ENCODE measurements at regions not wholly inside any gene's neighbourhood (a gene's known extent, or its start where the extent isn't known, plus 50 kb on each side); places are given as distances from the start of the nearest gene placed in this dataset.

DNA sequence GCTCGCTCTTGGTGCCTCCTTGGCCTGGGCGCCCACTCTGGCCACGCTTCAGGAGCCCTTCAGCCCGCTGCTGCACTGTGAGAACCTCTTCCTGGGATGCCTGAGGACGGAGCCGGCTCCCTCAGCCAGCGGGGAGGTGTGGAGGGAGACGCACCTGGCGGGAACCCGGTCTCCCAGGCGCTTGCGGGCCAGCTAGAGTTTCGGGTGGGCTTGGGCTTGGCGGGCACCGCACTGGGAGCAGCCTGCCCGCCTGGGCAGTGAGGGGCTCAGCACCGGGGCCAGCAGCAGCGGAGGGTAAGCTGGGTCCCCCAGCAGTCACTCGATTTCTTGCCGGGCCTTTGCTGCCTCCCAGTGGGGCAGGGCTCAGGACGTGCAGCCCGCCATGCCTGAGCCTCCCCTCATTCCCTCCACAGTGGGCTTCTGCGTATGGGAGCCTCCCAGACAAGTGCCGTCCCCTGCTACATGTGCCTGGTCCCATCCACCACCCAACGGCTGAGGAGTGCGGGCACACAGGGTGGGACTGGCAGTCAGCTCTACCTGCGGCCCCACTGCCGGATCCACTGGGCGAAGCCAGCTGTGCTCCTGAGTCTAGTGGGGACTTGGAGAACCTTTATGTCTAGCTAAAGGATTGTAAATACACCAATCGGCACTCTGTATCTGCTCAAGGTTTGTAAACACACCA lies 708.7 kb downstream of the VGLL3 start:
- DNase-seq (ENCODE audit: low spot score), result no peak

DNA sequence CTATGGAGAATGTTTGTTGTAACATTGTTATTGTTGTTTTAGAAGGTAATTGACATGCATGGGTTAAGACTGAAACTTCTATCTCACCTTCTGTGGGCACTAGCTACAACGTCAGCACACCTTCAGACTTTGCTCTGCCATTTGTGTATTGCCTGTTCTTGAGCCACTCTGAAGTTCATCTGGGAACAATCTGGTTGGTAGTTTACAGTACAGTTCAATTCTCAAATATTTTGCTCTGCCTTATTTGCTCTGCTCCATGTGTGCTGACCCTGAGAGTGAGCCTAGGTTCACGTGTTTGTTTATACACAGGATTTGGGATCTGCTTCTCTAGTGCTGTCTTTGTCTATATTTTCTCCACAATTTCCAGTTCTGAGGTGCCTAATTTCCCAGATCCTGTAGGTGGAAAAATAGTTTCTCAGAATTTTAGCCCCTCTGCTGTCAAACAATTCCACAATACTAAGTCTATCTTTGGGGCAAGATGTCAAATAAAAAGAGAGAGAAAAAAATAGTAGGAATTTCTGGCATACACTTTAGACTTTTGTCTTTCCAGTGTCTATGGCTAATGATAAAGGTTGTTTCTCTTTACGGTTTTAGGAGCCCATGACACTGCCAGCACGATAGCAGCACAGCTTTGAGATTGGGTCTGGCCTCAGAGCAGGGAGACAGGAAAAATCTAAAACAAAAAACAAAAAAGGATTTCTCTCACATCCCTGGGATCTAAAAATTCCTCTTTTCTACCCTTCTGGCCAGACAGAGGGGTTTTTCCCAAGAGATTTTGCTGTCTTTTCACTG lies 721.4 kb downstream of the VGLL3 start:
- no peak for DNase-seq (ENCODE audit: low spot score)

DNA sequence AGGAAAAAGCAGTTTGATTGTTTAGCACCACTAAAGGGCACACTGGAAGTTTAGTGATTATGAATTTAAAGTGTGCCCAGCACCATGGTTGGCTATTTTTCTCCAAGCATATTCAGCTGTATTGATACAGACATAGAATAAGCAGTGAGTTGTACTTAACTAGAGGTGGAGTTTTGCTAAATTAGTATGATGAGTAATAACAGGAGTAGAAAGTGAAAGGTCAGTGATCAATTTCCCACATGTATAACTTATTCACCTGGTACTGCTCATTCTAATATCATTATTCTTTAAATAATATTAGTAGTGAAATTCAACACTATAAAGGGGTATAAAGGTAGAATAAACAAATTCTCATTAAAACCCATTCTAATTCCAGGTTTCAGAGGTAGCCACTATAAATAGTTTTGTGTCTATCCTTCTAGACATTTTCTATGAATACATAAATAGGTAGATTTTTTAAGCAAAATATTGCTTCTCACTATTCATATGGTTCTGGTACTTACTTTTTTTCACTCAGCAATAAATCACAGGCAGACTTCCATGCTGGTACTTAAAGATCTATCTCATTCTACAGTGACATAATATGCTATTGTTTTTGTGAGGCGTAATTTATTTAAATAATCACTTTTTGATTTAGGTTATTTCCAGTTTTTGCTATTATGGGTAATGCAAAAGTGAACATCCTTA lies 732.9 kb downstream of the VGLL3 start:
- no peak for DNase-seq (ENCODE audit: low spot score)

DNA sequence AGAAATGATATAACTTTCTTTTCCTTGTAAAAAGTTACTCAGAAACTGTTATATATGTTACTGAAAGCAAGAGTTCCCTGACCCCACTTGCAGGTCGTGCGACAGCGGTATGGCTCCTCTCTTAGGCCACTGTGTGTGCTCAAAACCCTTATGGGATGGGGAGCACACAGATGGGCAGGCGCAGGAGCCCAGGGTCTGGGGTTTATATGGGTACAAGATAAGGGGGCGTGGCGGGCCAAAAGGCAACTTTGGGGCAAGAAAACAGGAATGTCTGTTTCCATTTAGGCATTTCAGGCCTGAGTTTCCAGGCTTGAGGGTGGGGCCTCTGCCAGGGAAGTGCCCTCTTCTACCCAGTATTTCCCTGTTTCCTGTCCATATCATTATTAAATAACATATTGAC lies 736.5 kb downstream of the VGLL3 start:
- DNase-seq (ENCODE audit: low spot score), result no peak

DNA sequence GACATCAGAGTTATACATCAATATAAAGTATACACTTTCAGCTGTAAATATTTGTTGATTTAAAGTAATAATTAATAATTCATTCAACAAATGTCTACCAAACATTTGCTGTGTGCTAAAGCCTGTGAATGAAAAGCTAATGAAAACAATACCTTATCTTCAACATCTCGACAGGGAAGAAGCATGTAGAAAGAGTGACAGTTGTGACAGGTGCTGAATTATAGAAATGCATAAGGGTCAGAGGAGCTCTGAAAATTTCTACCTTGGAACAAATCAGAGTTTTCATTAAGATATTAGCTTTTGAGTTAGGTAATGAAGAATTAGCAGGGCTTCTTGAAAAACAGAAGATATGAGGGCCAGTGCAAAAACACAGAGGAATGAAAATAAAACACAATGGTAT lies 739.2 kb downstream of the VGLL3 start:
- DNase-seq (ENCODE audit: low spot score), result no peak

DNA sequence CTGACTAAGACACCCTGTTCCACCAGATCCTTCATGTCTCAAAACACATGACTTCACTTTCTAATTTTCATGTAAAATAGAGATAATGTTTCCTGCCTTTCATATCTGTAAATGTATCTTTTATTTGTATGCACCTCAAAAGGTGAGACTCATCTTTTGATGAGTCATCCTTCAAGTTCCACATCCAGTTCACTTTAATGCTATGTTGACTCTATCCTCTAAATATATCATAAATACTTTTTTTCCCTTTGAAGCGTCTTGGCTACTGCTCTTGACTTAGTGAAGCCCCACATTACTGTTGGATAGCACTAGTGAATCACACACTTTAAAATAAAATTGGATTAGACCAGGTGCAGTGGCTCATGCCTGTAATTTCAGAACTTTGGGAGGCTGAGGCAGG lies 741.1 kb downstream of the VGLL3 start:
- DNase-seq (ENCODE audit: low spot score), result no peak

DNA sequence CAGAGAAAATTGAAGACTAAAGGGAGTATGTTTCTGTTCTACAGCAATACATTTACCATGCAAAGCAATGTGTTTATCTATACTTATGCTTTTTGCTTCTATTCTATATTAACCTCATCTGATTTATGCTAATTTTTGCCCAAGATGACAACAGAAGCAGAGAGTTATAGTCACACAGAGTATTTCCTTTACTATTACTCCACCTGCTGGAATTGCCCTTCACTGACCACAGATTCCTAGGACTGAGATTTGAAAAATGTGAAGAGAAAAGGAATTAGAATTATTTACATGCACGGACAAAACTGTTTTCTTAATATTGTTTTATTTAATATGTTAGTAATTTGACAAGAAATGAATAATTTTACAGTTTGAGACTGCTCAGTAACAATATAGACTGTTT lies 745.6 kb downstream of the VGLL3 start:
- no peak for DNase-seq (ENCODE audit: low spot score)

DNA sequence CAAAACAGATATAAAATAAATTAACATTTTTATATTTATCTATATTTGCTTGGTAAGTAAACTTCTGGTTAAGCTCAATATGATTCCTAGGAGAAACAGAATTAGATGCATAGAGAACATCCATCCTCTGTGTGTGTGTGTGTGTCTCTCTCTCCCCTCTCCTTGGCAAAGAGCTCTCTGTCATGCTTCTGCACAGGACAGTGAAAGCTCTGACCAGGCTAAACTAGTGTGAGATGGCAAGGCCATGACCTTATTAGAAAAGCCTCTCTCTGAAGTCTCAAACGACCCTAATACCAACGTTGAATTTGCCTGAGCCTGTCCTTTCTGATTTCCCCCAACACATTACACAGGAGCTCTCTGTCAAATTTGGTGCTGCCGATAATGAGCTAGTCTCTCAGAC lies 746.0 kb downstream of the VGLL3 start:
- no peak for DNase-seq (ENCODE audit: low spot score)

DNA sequence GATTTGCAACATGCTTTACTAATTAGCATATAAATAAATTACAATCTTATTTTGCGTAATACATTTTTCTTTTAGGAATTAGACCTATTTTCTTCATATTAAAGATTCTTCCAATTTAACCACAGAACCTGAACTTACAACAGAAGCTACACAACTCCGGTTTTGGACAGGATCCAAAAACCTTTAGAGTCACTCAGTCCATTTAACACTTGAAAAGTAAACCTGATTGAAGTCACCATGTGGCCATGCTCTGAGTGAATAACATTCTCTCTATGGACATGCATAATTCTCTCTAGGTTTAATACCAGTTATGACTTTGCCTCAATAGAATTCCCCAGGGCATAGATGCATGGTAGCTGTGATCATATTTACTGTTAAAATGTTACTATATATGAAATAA lies 751.0 kb downstream of the VGLL3 start:
- no peak for DNase-seq (ENCODE audit: low spot score)

DNA sequence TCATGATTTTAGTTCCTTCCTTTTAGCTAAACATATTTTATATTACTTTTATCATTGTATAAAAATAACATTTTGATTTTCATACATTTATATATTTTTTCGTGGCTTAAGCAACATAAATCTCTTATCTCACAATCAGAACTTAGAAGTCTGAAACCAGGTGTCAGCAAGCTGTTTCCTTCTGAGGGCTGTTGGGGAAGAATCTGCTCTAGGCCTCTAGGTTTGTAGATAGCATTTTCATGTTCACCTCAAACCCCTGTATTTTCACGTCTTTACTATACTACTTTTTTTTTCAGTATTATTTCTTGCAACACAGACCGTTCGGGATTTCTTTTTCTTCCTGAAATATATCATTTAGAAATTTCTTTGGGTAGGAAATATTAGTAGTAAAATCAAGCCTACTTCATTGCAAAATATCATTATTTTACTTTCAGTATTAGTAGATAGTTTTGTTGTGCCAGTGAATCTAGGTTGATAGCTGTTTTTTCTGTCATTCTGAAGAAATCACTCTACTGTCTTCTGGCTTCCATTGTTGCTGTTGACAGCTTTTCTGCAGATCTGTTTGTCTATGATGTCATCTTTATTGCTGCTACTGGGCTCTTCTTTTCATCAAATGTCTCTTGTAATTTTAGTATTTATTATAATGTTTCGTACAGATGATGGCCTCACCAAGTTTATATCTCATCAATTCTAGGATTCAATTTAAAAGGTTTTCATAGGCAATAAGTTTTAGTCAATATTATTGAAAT lies 756.3 kb downstream of the VGLL3 start:
- DNase-seq (ENCODE audit: low spot score), result no peak

DNA sequence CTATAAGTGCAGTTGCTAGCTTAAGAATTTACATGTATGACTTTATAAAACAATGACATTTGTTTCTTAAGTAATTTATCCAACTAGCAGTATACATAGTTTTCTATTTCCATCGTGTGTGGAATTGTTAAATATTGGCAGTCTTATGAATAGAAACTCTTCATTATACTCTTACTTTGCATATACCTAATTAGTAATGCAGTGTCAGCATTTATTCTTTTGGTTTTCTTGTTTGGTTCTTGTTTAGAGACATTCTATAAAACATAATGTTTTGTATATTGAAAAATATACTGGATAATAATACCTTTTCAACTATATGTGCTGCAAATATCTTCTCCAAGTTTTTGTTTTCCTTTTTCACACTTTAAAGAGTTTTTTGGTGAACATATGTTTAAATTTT lies 760.2 kb downstream of the VGLL3 start:
- DNase-seq (ENCODE audit: low spot score), result no peak

DNA sequence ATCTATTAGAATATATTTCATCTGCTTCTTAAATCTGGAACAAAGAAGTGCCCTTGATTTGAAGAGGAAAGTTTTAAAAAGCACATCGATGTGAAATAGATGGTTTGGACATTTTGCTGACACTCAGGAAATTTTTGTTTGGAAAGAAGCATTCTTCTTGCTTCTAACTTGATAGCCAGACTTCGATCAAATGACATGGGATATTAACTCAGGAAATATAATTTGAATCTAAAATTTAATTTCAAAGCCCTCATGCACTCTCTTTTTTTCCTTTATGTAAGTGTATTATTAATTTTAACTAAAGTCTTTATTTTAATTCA lies 761.2 kb downstream of the VGLL3 start:
- DNase-seq (ENCODE audit: low spot score), result no peak

DNA sequence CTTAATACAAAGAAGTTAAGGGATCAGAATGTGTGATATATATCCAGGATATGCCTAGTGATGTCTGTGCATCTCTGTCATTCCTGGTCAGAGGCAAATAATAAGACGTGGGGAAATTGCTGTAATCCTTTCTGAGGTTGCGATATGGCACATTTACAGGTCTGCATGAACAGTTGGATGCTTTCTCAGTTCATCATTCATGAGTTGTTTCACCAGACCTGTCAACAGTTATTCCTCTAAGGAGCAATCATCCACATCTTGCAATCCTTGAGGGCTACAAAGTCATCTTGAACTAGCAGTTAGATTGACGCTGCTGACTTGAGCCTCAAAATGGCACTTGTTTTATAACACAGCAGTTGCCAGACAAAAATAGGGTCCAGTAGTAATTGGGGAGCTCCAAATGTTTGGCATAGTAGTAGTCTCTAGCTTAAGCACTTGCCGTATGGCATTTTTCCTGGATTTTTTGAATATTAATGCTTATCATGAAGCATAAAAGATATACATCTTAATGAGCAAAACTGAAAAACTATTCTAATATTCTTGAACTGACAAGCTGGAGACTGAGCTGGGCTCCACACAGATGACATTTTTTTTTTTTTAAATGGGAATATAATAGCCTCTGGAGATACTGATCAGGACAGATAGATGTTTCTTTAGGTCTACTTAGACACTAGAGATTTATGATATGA lies 761.7 kb downstream of the VGLL3 start:
- no peak for DNase-seq (ENCODE audit: low spot score)

DNA sequence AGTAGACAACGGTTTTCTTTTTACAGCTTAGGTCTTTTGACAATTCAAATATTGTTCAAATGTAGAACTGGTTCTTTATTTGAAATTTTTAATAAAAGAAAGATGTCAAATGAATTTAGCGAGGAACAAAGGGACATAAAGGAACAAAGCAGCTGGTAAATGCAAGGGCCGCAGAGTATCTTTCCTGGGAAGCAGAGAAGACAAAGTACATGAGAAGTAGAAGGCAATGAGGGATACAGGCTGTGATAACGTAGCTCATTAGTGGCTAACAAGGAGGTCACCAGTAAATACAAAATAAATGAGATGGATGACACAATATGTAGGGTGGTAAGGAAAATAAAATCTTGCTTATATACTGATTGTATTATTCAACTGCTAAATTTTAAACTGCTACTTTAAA lies 762.8 kb downstream of the VGLL3 start:
- no peak for DNase-seq (ENCODE audit: low spot score)

DNA sequence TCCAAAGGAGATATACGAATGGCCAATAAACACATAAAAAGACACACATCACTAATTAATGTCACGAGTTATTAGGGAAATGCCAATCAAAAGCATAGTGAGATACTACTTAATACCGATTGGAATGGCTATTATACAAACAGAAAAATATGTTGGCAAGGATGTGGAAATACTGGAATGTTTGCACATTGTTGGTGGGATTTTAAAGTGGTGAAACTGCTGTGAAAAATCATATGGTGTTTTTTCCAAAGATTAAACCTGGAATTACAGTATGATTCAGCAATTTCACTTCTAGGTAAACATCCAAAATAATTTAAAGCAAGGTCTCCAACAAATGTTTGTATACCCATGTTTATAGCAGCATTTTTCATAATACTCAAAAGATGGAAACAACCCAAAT lies 765.5 kb downstream of the VGLL3 start:
- DNase-seq (ENCODE audit: low spot score), result no peak

DNA sequence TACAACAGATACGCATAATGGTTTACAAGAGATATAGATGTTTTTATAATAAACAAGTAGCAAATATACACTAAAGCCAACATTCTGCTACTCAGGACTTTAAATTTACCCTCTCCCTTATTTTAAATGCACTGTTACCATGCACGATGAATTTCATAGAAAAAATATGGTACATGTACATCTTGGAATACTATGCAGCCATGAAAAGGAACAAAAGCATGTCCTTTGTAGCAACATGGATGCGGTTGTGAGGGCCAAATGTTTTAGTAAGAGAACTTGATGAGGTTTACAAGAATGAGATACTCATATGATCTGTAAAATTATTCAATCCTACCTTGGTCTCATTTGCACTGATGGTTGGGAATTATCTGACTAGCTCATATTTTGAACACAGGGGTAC lies 769.3 kb downstream of the VGLL3 start:
- no peak for DNase-seq (ENCODE audit: low spot score)

DNA sequence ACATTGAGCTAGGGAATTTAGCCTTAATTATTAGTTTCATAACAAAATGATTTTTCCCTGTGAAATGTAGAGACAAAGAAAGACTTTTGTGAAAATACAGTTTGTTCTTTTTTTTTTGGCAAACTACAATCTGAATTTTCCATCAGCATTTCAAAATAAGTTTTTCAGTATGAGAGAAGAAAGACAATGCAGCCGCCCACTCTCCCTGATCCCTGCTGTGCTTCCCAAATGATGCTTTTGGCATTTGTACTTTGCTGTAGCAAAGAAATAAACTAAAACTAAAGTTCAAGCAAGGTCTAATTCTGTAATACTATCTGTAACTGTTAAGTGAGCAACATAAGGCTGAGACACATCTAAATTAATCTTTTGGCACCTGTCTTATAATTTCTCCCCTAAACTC lies 782.2 kb downstream of the VGLL3 start:
- DNase-seq (ENCODE audit: low spot score), result no peak

DNA sequence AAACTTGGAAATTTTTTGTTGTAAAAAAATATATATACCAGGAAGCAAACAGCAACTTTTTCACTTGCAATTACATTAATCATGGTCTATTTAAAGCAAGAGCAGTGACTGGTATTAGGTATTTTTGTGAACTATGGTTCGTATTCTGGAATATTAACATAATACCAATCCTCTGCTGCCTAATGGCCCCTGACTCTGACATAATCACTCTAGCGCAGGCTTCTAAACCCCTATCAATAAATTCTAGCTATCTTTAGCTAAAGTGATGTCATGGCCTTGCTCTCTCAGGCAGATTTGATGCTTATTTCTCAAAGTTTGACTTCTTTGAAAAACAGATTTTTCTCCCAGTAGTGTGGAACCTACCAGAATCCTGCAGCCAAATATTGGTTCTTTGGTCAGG lies 808.3 kb downstream of the VGLL3 start:
- no peak for DNase-seq (ENCODE audit: low spot score)

DNA sequence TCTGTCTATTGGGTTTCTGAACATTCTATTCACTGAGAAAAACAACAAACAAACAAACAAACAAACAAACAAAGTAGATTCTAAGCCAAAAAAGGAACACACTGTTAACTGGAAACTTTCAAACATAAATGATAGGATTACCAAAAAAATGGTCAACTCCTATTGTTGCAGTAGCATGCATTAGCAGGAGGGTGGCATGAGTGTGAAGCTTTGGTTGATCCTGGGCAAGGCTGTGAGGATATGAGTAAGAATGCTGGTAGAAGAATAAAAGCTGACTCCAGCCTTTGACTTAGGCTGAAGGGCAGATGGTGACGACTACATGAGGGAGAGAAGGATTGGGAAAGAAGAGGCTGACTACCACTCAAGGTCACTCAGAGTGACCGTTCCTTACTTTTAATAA lies 810.3 kb downstream of the VGLL3 start:
- no peak for DNase-seq (ENCODE audit: low spot score)

DNA sequence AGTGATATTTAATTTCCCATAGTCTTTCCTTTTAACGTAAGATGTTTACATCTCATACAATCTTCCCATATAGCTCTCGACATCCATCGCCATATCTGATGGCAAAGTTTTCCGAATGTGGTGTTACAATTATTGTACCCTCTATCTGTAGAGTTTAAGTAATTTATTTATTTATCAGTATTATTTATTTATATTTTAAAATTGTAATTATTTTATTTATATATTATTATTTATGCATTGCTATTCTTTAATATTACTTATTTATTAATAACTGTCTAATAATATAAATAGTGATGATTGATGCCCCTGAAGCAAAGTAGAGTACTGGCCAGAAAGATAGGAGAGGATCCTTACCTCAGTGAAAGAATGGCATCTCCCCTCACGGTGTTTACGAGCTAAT lies 812.9 kb downstream of the VGLL3 start:
- DNase-seq (ENCODE audit: low spot score), result no peak

DNA sequence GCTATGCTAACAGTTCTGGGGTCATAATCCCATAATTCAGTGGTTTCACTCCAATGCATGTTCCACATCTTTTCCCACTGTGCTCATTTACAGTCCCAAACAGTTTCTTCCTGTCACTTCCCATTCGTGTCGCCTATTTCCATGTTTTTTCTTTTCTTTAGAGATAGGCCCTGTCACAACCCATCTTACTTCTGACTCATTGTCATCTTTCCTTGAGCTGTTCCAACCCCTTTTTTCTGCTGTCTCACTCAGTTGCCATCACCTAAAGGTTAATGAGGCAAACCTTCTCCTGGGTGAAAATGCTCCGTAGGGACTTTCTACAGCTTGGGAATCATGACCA lies 814.5 kb downstream of the VGLL3 start:
- DNase-seq (ENCODE audit: low spot score), result no peak

Measured in hematopoietic multipotent progenitor cell treated with erythropoietin and hydrocortisone succinate and interleukin-3 and kit ligand, for 17 days (in vitro differentiated cells).